MV-4-11 (cell line): ENCODE measurements at regions not wholly inside any gene's neighbourhood (a gene's known extent, or its start where the extent isn't known, plus 50 kb on each side); places are given as distances from the start of the nearest gene placed in this dataset.

ENCODE experiments used
- DNase-seq: peaks from one replicate; lab custom pipeline; 2025; lab: John Stamatoyannopoulos, UW

DNA sequence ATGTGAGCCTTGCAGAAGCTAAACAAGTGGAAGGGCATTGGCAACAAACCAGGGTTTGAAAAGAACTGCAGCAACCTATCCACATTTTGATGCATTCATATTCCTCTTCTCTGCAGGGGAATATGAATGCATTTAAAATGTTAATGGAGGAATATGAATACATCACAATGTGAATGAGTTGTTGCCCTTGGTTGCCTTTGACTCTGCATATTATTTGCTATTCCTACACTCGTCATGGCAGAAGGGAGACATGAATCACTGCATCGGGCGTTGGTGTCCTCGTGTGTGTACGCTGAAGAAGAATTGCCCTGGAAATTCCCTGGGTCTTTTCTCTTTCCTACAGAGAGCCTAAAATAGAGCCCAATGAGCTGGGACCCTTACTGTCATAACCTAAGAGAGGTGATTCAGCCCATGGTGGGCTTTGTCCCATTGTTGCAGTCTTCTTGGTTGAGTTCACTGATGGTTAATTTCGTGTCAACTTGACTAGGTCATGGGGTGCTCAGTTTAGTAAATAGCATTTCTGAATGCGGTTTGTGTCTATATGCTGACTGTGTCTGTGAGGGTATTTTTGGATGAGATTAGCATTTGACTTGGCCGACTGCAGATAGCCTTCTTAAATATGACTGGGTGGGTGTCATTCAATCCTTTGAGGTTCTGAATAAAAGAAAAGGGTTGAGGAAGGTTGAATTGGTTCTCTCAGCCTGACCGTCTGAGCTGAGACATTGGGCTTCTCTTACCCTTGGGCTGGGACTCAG is 1422.9 kb upstream of the TMEM132C start:
- DNase-seq, result no peak

DNA sequence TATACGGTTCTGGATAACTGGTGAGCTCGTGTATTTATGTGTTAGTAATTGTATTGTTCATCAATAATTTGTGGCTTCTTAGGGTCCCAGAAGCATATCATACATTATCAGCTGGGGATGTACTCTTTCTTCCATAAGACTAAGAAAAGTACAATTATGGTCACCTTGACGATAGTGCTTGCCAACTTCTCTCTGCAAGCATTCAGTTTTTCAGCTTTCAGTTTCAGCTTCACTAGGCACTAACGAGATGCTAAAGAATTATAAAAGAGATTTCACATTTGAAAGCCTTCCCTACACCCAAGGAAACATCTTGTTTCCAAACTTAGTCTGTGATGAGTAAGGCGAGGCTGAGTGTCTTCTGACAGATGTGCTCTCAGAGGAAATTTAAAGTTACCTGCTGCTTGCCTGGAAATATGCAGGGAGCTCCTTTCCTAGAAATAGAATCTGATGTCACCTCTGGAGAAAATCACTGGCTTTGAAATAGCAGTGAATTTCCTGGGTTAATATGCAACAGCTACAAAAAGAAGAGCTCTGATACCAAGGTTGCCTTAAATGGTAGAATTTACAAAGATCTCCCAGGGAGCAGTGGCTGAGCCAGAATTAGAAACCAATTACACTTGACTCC is 1419.9 kb upstream of the TMEM132C start:
- DNase-seq, result no peak

DNA sequence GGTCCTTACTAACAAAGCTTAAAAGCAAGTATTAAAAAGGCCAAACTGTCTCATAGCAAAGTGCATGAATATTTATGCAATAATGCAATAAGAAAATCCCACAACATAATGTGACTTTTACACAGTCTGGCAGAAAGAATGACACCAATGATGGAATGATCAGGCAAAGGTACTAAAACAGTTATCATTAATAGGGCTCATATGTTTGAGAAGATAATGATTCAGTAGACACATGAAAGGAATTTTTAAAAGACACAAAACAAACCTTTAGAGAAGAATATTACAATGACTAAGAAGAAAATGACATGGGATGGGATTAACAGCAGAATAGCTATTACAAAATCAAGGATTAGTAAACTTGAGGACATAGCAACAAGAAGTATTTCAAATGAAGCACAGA is 1411.2 kb upstream of the TMEM132C start:
- DNase-seq, result no peak

DNA sequence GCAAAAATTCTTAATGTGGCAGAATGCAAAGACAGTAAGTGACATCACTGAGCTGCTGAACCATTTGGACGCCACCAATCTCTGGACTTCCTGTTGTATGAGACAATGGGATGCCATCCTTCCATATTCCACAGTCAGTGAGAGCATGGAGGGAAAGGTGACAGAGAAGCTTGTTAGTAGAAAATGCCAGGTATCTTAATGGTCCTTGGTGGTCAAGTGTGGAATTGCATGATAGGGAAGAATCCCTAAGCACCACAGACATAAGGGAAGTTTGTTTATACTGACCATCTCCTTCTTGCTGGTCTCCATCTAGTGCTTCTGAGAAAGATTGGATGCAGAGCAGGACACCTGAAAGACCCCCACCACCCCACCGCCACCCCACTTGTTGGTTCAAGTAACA is 1410.0 kb upstream of the TMEM132C start:
- DNase-seq, result no peak

DNA sequence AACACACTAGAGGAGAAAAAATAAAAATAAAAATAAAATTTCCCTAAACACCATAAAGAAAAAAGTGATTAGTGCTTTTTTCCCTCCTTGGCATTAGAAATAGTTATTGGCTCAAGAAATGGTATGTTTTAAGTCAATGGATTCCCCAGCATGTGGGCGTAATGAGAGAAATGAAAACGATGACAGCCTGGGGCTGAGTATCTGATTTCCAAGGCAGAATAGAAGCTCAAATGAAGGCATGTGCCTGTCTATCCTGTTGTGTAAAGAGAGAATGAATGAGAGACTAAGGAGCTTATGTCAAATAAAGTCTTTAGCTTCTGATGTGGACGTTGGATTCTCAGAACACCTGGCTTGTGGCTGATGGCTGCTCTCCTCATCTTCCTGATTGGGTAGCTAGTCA is 1408.4 kb upstream of the TMEM132C start:
- DNase-seq, result no peak

DNA sequence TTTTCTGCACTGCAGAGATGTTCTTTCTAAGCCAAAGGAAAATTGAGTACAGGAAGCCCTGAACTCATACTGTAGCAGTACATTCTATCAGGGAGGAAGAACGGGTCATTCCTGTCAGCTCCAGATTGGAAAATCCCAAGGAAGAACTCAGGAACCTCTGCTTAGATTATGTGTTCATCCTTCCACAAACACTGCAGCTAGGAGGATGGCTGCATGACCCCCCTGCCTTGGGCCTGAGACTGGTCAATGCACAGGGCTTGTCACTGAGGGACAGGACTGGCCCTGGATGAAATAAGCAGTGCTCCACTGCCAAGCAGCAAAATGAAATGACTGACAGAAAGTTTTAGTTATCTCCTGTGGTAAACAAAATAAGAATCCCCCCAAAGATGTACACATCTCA is 1406.8 kb upstream of the TMEM132C start:
- DNase-seq, result no peak

DNA sequence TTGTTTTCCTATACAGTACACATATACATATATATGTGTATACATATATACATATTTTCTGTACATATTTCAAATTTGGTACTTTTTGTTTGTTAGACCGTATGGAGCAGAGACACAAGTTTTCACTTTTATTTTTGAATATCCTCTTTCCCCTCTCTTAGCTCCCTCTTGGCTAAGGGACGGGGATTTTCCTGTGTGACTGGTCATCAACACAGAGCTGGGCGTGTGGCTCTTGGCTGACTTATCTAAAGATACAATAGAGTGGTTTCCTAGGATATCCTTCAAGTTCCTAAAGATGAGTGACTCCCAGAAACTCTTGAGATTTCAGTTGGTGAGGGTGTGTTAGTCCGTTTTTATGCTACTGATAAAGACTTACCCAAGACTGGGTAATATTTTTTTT is 1404.5 kb upstream of the TMEM132C start:
- DNase-seq, result no peak

DNA sequence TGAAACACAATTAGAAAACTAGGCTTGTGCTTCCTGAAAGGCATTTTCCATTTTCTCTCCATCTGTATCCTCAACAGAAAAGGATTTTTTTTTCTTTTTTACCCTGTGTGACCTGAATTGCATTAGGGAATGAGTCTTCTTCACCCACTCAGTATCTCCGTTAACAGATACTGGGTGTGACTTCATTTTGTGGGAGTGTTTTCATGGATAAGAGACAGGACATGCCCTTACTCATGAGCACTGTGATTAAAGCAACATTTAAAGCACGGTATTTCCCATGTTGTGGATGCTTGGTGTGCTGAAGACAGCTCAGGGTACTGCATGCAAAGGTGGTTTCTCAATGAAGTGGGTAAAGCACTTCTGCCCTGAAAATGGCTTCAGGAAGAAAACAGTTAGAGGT is 1397.3 kb upstream of the TMEM132C start:
- no peak for DNase-seq

DNA sequence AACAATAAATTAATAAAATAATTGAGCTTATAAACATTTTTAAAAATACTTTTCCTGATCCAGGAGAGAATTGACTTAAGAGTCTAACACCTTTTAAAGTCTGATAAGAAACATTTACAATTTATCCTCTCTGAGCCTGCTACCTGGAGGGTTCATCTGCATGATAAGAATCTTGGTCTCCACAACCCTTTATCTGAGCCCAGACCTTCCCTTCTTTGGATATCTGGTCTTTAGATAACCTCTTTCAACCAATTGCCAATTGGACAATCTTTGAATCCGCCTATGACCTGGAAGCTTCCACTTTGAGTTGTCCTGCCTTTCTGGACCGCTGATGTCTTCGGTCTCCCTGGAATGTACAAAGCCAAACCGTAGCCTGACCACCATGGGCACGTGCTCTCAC is 1393.3 kb upstream of the TMEM132C start:
- no peak for DNase-seq

DNA sequence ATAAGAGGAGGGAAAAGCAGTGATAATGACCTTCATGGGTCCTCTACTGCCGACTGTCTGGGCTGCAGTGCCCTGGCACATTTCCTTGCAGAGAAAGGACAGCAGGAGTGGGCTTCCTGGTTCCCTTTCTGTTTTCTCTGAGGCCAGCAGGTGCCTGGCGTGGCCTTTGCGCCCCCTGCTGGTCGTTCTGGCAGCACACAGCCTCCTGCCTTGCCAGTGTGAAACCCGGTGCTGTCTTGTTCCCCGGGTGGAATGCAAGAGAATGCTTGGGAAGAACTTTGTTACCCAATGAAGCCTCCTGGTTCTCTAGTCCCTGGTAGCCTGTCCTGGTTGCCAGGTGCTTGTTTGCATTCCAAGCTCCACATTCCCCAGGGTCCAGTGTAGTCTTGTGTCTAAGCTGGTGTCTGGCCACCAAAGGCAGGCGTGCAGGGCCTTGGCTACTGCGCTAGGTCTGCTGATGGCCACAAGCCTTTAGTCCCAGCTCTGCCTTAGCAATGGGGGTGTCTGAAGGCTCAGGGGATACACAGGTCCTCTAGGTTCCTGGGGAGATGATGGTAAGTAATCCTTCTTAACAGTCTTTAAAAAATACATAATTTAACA is 1392.4 kb upstream of the TMEM132C start:
- peak; percentile 33 for DNase-seq

DNA sequence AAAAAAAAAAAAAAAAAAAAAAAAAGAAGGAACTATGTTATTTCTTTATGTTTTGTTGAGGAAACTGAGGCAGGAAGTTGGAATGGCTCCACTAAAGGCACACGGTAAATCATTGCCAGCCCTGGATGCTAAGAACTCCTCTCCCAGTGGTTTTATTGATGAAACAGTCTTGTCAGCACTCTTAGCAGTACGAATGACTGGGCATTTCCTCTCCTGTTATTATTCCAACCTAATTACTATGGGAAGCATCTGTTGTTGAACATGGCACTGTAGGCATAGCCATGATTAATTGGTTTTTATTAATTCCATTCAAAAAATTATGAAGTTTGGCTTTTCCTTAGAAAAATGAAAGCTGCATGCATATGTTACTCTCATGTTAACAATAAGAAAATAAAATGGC is 1387.1 kb upstream of the TMEM132C start:
- no peak for DNase-seq

DNA sequence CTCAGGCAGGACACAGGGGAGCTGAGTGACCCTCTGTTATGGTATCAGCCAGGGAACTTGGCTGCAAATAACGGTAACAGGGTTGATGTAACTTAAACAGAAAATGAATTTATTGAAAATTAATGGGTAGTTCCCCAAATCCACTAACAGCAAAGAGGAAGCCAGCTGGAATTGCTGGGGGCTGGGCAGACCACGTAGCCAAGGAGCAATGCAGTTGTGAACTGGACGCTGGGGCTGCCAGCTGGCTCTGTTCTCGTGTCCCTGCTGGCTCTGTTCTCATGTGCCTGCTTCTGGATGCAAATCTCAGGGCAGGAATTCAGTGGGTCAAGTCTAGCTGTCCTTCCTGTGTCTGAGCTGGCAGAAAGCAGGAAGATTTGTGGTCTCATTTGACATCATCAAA is 1383.3 kb upstream of the TMEM132C start:
- no peak for DNase-seq

DNA sequence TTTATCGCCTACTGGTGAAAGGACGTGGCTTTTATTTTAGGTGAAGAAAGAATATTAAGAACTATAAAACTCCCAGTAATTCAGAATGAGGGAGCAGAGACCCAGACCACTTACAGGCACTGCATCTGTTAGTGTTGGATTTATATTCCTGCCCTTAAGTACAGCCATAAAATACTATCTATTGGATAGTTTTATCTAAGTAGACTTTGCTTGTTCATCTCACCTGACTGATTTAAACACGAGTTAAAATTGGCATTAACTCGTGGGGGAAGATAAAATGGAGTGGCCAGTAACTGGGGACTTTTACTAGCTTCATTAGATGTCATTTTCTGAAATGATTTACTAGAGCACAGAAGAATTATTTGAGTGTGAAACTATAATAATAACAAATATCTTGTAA is 1377.5 kb upstream of the TMEM132C start:
- DNase-seq, result no peak

DNA sequence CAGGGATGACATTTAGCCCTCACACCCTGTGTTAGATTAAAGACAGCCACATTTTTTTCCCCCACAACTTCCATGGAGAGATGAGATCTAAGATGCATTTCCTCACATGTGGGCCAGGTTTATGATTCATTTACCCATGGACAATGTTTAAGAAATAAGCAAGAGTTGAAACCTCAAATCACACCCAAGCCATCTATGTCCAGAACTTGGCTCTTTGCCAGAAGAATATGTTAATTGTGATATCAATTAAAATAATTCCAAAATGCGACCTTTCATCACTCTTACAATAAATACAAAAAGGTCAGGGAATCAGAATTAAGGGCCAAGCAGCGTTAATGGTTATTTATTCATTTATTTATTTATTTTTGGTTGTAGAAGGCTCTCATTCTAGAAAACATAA is 1376.9 kb upstream of the TMEM132C start:
- no peak for DNase-seq

DNA sequence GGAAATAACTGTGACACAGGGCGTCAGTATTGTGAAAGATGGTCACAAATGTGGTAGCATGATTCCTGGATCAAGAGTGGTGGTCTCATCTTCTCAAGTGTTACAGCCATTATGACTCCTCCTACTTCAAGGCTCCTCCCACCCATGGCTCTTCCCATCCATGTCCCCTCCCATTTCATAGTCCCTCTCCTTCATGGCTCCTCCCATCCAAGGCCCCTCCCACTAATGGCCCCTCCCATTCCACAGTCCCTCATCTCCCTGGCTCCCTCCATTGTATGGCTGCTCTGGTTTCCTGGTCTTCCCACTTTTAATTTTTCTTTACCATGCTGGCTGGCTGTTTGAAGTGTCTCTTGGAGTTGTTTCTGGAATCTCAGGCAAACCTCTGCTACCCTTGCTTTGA is 1375.2 kb upstream of the TMEM132C start:
- no peak for DNase-seq

DNA sequence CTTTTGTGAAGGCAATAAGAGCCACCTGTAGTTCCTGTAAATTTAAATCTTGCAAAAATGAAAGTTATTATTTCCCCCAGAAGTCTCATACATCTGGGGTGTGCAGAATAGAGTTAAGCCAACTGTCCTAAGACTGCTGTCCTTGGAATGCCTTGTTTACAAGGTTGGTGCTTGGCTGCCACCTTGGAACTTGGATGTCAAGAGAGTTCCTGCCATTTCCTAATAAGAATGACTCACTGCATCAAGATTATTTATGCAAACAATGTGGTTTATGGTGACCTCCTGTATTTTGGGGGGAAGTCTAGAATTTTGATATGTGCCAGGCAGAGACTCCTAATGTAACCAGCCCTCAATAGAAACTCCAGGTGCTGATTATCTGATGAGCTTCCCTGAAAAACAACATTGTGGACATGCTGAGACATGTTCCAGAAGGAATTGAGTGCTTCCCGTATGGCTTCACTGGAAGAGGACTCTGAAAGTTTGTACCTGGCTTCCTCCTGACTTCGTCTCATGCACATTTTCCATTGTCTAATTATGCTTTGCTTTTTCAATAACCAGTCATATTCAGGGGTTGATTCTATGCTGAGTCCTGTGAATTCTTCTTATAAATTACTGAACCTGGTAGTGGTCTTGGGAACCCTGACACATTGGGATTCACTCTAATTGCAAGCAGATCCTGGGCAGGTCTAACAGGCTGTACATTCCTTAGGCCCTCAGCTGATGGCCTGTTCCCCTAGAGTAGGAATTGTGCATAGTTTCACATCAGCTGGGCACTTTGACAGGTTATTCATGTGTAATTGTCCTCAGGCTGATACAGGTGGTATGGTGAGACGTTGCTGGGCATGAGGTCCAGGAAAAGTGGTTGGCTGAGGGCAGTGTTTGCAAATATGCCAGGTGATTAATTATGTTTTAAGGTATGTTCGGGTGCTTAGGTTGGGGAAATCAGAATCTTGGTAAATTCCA is 1370.7 kb upstream of the TMEM132C start:
- no peak for DNase-seq

DNA sequence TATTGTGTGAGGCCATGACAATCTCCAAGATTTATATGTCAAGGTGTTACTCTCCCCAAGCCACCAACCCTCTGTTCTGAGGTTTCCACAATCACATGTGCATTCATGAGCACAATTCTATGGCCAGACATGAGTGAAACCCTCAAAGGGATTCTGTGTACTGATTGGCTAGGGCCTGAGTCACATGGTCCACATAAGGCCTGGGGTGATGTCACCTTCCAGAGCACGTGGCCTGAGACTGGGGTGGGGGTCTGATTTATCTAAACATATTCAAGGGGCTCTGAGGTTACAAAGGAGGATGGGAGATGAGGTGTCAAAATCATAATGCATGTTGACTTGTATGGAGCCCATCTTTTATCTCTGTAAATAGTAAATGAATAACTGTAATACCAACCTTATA is 1369.9 kb upstream of the TMEM132C start:
- no peak for DNase-seq

DNA sequence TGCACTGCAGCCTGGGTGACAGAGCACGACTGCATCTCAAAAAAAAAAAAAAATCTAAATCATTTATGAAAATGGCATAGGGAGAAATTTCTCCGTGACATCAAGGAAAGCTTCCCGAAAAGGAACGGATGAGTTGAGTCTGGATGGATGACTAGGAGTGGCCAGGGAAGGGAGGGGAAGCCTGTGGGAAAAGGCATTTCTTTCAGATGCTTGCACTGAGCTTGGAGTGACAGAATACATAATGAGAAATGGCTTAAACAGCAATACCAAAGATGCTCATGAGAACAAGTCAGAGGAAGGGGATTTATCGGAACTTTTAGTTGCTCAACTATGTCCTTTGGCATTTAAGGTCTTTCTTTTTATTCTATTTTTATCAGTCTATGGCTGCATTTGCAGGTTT is 1369.2 kb upstream of the TMEM132C start:
- no peak for DNase-seq

DNA sequence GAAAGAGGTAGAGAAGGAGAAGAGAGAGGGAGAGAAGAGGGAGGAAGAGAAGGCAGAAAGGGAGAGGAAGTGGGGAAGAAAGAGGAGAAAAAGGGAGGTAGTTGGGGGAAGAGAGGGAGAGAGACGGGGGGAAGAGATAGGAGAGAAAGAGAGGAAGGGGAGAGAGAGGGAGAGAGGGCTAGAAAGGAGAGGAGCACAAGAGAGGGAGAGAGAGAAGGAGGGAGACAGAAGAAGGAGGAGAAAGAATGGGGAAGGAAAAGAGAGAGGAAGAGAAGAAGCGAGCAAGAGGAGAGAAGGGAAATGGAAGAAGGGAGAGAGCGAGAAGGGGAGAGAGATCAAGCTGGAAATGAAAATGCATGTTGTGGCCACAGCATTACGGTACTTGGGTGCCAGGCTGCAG is 1368.4 kb upstream of the TMEM132C start:
- no peak for DNase-seq

DNA sequence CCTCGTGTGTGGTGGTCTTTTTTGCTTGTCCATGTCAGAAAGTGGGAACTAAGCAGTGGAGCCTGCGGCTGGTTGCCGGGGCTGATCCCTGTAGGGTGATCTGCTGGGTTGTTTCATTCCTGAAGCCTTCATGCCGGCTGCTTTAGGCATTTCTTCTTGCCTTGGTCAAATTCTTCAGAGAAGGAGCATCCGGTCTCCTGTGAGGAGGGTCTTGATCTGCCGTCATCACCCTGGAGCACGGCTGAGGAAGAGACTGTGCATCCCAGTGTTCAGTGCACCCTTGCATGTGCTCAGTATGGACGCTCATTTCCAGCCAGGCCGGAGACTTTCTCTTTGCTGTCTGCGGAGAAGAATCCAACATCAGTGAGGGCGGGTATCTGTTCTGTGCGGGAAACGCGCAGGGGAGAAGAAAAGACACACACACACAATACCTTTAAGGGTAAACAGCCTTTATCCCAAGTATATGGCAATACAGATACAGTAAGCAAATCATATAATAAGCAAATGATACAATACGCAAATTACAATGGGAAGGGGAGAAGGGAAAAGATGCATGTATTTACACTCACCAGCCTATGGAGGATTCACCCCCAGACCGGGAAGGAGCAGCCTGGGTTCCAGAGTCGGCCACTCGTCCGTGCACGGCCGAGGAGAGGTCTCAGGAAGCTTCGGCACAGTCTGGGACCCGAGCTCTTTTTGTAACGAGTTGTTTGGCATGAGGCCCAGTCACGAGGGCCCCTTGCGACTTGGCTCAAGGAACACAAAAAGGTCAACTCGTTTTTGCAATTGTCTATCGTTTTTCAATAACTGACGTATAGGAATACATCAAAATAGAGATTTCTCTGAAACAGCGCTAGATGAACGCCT is 1366.8 kb upstream of the TMEM132C start:
- no peak for DNase-seq
